ENCODE measurements at regions not wholly inside any gene's neighbourhood (a gene's known extent, or its start where the extent isn't known, plus 50 kb on each side); places are given as distances from the start of the nearest gene placed in this dataset.

DNA sequence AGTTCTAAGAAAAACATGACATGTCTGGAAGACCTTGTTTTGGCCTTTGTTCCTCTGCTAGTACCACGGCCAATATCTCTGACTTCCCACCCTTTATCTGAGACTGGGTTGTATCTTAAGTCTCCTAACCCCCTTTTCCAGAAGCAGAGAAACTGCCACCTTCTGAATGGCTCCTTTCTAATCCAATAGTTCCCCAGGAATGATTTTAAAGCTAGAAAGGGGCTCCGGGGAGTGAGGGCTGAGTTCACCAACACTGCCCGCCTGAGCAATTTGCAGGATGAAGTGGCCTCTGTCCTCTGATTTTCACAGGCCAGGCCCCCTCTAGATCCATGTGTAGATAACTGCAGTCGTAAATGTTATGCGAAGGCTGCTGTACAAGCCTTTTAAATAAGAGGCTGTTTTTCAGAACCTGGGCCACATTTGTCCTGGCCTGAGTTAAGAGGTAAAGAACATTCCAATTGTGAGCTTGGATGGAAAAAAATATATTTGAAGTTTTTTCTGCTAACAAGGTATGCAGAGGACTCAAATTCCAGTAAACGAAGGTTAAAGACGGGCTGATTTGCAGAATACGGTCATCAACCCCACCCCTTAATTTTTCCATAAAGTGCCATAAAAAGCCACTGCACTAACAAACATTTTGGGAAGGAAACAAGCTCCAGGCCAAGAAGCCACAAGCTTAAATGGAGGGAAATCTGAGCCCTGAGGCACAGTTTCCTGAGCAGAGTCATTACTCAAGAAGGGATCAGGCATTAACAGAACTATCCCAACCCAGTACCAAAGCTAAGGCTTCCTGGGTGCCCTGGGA is 117.0 kb upstream of the MAF start:
- TF ChIP-seq CTCF (IDR thresholded peaks at IDR 0.05) (no peak), POLR2A (IDR thresholded peaks at IDR 0.05) (no peak)
